ENCODE measurements at regions not wholly inside any gene's neighbourhood (a gene's known extent, or its start where the extent isn't known, plus 50 kb on each side); places are given as distances from the start of the nearest gene placed in this dataset.
"Not testable (repeated sequence)": the region's sequence is repeated elsewhere in the genome, so short reads cannot be mapped to it uniquely, and the experiment has no call there.

DNA sequence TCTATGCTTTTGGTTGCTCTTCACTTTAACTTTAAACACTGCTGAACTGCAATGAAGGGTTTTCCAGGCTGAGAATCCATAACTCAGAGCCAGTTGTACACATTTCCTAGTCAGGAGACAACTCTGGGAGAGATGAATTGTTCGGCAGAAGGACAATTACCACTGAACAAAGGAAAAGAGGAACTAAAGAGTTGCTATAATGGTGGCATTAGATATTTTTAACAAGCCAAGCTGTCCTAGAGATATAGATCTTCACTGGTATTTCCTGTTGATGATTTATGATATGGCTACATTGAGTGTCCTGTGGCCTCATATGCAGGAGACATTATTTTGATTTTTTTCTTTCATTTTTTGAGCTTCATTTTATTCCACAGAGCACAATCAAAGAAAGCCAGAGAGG lies 219.1 kb upstream of the PCSK5 start:
- Mint-ChIP-seq H3K27ac (no peak overlapping the region), H3K4me1 (no peaks in the 10 kb centered on the region), H3K9me3 (no peaks in the 10 kb centered on the region), H3K27me3 (peaks cover 12% of the 10 kb centered on the region), H3K4me3 (no peak overlapping the region), H3K36me3 (ENCODE audit: low read depth) (no peaks in the 10 kb centered on the region)
- no peak for ATAC-seq (replicated peaks)

DNA sequence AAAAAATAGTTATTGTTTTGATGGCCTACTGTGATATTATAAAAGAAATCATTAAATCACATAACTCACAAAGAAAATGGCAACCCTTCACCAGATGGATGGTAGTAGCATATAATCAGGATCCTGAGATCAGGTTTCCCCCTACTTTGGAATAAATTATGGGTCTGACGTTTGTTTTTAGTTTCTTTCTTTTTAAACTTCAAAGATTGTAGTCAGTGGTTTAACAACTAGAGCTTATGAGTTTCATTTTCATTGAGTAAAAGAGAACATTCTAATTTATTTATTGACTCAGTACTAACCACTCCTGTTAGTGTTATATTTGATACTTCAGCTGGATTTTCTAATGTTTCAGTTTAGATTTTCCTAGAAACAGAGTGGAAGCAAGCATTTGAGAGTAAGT lies 218.0 kb upstream of the PCSK5 start:
- Mint-ChIP-seq H3K27ac (no peak overlapping the region), H3K4me1 (no peaks in the 10 kb centered on the region), H3K9me3 (no peaks in the 10 kb centered on the region), H3K4me3 (no peak overlapping the region), H3K36me3 (ENCODE audit: low read depth) (no peaks in the 10 kb centered on the region), H3K27me3 (peaks cover 12% of the 10 kb centered on the region)
- no peak for ATAC-seq (replicated peaks)

DNA sequence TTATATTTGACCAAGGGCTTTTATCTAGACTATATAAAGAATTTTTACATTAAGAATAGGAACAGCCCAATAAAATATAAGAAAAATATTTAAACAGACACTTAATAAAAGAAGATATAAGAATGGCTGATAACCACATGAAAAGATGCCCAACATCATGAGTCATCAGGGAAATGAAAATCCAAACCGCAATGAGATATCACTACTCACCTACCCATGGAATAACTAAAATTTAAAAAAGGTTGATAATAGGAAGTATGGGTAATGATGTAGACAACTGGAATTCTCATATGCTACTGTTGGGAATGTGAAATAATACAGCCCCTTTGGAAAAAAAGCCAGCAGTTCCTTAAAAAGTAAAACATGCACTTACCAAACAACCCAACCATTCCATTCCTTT lies 206.9 kb upstream of the PCSK5 start:
- Mint-ChIP-seq H3K36me3 (ENCODE audit: low read depth) (no peaks in the 10 kb centered on the region), H3K4me1 (no peaks in the 10 kb centered on the region), H3K9me3 (no peaks in the 10 kb centered on the region), H3K27ac (no peak overlapping the region), H3K27me3 (peaks cover 3% of the 10 kb centered on the region), H3K4me3 (no peak overlapping the region)
- no peak for ATAC-seq (replicated peaks)

DNA sequence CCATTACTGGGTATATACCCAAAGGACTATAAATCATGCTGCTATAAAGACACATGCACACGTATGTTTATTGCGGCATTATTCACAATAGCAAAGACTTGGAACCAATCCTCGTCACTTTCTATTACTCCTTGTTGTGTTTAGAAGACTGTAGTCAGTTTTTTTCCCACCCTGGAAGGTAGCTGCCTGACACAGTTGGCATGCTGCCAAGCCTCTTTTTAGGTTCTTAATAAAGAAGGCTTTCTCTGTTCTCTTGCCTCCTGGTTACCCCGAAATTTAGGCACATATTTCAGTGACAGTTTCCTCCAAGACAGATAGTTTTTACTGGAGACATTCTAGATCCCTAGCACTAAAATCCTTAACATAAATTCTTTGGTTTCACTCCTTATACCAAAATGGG lies 205.4 kb upstream of the PCSK5 start:
- Mint-ChIP-seq H3K4me1 (no peaks in the 10 kb centered on the region), H3K27ac (no peak overlapping the region), H3K9me3 (no peaks in the 10 kb centered on the region), H3K4me3 (no peak overlapping the region), H3K27me3 (peaks cover 3% of the 10 kb centered on the region), H3K36me3 (ENCODE audit: low read depth) (no peaks in the 10 kb centered on the region)
- ATAC-seq (replicated peaks): no peak

DNA sequence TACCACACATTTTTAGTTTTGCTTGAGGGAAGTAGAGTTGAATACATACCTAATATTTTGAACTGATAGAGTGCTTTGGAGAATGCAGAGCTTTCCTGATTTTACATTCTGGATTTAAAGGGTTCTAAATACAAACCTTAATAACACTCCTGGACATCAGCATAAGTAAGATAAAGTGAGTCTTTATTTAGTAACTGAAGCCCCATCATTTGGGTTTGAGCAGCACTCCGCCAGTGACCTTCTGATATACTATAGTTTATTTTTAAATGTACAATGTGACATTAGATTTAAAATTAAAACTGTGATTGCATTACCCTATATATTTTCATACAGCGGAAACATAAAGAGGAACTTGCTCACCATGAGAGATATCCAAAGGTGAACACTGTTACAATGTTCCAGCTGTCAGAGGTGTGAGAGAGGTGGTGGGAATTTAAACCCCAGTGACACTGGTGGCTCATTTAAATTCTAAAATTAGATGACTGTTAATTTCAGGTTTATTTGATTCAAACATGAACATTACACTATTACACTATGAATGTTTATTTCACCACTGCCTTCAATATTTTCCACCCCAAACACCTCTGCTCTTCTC lies 203.0 kb upstream of the PCSK5 start:
- no peak overlapping the region for H3K27ac Mint-ChIP-seq
- no peaks in the 10 kb centered on the region for H3K36me3 Mint-ChIP-seq (ENCODE audit: low read depth)
- H3K27me3 Mint-ChIP-seq: peaks cover 3% of the 10 kb centered on the region
- H3K4me3 Mint-ChIP-seq: no peak overlapping the region
- no peaks in the 10 kb centered on the region for H3K4me1 Mint-ChIP-seq
- ATAC-seq (replicated peaks): no peak
- H3K9me3 Mint-ChIP-seq: no peaks in the 10 kb centered on the region

DNA sequence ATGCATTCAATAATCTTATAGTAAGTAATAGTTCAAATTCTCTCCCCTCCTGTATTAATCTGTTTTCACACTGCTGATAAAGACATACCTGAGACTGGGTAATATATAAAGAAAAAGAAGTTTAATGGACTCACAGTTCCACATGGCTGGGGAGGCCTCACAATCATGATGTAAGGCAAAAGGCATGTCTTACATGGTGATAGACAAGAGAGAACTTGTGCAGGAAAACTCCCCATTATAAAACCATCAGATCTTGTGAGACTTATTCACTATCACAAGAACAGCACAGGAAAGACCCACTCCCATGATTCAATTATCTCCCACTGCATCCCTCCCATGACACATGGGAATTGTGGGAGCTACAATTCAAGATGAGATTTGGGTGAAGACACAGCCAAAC lies 199.9 kb upstream of the PCSK5 start:
- H3K4me3 Mint-ChIP-seq; ATAC-seq (replicated peaks): not testable (repeated sequence)

DNA sequence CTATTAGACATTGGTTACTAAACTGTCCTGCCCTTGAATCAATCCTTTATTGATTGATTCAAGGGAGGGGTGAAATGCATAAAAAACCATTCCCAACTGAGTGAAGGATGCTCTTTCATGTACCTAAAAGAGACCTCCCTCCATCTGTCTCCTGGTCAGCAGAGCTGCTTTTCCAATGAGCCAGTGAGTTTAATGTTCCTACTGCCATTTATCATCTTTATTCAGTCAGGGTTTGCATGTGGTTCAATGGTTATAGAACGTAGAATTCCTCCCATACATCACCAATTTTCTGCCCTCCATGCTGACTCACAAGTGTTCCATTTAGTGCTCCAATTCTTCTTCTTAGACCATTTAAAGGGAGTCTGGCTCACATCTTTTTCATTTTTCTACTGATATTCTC lies 199.1 kb upstream of the PCSK5 start:
- no peaks in the 10 kb centered on the region for H3K27me3 Mint-ChIP-seq
- no peak for ATAC-seq (replicated peaks)

More for the DNA sequence above, 199.9 kb upstream of the PCSK5 start:
- not testable (repeated sequence) for H3K9me3 Mint-ChIP-seq; H3K27me3 Mint-ChIP-seq; H3K36me3 Mint-ChIP-seq (ENCODE audit: low read depth); H3K4me1 Mint-ChIP-seq; H3K27ac Mint-ChIP-seq

DNA sequence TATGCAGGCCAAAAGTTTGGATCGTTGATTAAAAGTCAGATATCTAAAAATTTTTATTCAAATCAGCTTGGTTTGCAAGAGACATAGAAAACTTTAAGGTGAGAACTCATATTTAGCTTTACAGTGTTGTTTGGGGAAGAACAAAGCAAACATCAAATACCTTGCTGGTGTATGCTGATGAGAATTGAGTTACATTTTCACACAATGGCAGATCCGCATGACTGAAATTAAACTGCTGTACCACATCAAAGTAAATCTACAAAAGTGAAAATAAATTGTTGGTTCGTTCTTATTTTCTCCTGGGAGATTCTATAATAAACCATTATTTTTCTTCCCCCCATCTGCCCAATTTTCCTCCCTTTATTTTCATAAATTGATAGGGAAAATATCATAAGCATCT lies 198.2 kb upstream of the PCSK5 start:
- Mint-ChIP-seq H3K27me3 (no peaks in the 10 kb centered on the region), H3K4me3 (no peak overlapping the region), H3K27ac (no peak overlapping the region), H3K36me3 (ENCODE audit: low read depth) (no peaks in the 10 kb centered on the region), H3K4me1 (no peaks in the 10 kb centered on the region), H3K9me3 (peaks cover 4% of the 10 kb centered on the region)
- ATAC-seq (replicated peaks): no peak

More for the DNA sequence above, 199.1 kb upstream of the PCSK5 start:
- Mint-ChIP-seq H3K9me3 (peaks cover 4% of the 10 kb centered on the region), H3K36me3 (ENCODE audit: low read depth) (no peaks in the 10 kb centered on the region), H3K4me1 (no peaks in the 10 kb centered on the region), H3K27ac (no peak overlapping the region), H3K4me3 (no peak overlapping the region)

DNA sequence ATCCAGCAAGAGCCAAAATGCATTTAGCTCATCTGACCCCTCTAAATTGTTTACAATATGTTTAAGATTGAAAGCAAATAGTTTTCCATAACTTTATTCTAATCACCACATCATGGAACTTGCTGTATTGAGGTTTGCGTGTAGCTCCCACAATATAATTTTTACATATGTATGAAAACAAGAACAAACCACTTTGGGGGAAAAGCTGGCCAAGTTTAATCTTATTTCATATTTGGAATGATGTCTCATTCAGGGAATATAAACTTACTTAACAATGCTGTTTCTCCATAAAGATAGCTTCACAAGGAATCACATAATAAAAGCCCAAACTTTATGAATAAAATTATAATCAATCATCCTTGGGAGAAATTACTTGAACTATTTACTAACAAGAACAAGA lies 194.6 kb upstream of the PCSK5 start:
- Mint-ChIP-seq H3K27me3 (no peaks in the 10 kb centered on the region), H3K36me3 (ENCODE audit: low read depth) (no peaks in the 10 kb centered on the region), H3K4me1 (no peaks in the 10 kb centered on the region), H3K27ac (no peak overlapping the region), H3K9me3 (peaks cover 4% of the 10 kb centered on the region), H3K4me3 (no peak overlapping the region)
- no peak for ATAC-seq (replicated peaks)

DNA sequence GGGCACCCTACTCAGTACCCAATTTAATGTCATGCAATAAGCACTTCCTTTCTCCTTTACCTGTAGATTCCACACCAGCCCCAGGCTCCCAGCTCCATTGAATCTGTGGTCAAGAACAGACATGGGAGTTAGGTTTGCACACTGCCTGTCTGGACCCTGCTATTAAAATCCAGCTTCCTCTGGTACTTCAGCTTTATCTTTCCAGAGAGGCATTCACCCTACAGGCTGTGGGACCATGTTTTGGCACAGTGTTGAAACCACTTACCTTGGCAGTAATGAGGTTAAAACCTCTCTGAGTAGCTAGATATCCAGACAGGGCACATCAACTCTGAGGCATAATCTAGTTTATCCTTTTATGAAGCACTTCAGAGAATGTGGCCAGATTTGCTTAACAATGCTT lies 191.5 kb upstream of the PCSK5 start:
- no peak for ATAC-seq (replicated peaks)
- no peak overlapping the region for H3K4me3 Mint-ChIP-seq
- H3K4me1 Mint-ChIP-seq: no peaks in the 10 kb centered on the region
- no peak overlapping the region for H3K27ac Mint-ChIP-seq
- H3K9me3 Mint-ChIP-seq: no peaks in the 10 kb centered on the region
- H3K36me3 Mint-ChIP-seq (ENCODE audit: low read depth): no peaks in the 10 kb centered on the region
- no peaks in the 10 kb centered on the region for H3K27me3 Mint-ChIP-seq

DNA sequence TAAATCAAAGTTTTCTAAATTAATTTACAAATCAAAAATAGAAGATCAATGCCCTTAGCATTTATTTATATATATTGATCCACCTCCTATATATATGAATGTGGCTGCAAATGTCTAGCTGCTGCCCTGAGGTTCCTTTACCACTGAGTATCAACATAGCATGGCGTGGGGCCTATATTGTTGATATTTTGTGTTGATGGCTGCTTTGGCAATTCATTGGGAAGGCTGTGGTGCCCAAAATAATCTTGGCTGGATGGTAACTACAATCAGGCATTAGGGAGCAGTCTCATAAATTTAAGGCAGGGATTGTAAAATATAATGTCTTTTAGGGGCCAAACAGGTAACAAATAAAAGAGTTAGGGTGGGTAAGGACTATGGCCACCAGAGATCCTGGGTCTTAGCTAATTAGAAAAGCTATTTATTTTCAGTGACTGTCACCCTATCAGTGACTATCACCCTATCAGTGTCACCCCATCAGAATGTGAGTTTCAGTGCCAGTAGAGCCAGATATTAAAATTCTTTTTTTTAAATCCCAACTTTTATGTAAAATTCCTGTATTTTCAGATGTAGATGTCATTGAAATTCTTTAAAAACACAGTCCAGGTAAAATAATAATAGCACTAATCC lies 190.7 kb upstream of the PCSK5 start:
- no peak for ATAC-seq (replicated peaks)
- H3K27ac Mint-ChIP-seq: no peak overlapping the region
- no peaks in the 10 kb centered on the region for H3K36me3 Mint-ChIP-seq (ENCODE audit: low read depth)
- H3K9me3 Mint-ChIP-seq: no peaks in the 10 kb centered on the region
- no peak overlapping the region for H3K4me3 Mint-ChIP-seq
- H3K4me1 Mint-ChIP-seq: no peaks in the 10 kb centered on the region
- no peaks in the 10 kb centered on the region for H3K27me3 Mint-ChIP-seq

DNA sequence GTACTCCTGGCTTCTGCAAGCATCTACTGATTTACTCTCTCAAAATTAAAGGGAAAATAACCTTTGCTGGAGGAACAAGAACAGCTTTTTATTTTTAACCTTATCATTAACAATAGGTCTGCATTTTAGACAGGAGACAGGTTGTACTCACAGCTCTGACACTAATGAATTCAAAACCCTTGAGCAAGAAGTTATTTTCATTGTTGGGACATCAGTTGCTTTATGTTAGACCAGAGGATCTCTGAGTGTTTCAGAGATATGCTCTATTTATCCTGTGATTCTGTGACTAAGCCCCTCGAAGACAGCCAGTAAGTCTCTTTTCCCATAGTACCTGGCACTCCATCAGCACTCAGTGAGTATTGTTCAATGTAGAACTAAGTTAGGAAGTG lies 190.2 kb upstream of the PCSK5 start:
- Mint-ChIP-seq H3K4me3 (no peak overlapping the region), H3K36me3 (ENCODE audit: low read depth) (no peaks in the 10 kb centered on the region), H3K4me1 (no peaks in the 10 kb centered on the region), H3K9me3 (no peaks in the 10 kb centered on the region), H3K27me3 (no peaks in the 10 kb centered on the region), H3K27ac (no peak overlapping the region)
- no peak for ATAC-seq (replicated peaks)

DNA sequence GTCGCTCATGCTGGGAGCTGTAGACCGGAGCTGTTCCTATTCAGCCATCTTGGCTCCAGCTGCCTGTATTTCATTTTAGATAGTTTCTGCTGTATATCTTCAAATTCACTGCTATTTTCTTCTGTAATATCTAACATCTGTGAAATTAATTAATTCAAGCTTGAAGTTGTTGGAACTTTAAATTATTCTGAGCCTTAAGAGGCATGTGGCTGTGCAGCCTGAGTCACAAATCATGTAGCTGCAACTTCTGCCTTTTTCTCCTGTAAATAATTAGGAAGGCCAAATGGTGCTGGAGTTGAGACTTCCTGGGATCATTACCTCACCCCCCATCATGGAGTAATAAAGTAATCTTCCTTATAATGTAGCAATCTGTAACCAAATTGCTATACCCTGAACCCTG lies 183.3 kb upstream of the PCSK5 start:
- no peak overlapping the region for H3K27ac Mint-ChIP-seq

DNA sequence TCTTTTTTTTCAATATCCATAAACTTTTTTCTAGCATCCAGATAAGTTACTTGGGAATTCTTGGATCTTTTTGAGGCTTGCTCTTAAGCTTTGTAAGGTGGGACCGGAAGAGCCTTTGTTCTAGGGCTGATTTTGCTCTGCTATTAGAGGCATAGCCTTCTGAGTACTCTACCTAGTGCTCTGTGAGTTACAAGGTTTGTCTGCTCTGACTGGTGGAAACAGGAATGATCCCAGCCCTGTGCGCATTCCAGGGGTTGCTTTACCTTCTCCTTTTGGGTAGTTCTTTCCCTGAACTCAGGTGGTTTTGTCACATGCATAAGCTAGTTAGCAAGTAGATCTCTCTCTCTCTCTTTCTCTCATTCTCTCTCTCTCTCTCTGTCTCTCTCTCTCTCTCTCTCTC lies 180.8 kb upstream of the PCSK5 start:
- no peaks in the 10 kb centered on the region for H3K4me1 Mint-ChIP-seq
- H3K27ac Mint-ChIP-seq: no peak overlapping the region
- no peak for ATAC-seq (replicated peaks)
- no peak overlapping the region for H3K4me3 Mint-ChIP-seq
- no peaks in the 10 kb centered on the region for H3K36me3 Mint-ChIP-seq (ENCODE audit: low read depth)
- peaks cover 4% of the 10 kb centered on the region for H3K9me3 Mint-ChIP-seq
- peaks cover 7% of the 10 kb centered on the region for H3K27me3 Mint-ChIP-seq

More for the DNA sequence above, 183.3 kb upstream of the PCSK5 start:
- no peaks in the 10 kb centered on the region for H3K4me1 Mint-ChIP-seq
- no peak for ATAC-seq (replicated peaks)
- no peak overlapping the region for H3K4me3 Mint-ChIP-seq
- peaks cover 7% of the 10 kb centered on the region for H3K27me3 Mint-ChIP-seq
- H3K36me3 Mint-ChIP-seq (ENCODE audit: low read depth): no peaks in the 10 kb centered on the region
- peaks cover 4% of the 10 kb centered on the region for H3K9me3 Mint-ChIP-seq

DNA sequence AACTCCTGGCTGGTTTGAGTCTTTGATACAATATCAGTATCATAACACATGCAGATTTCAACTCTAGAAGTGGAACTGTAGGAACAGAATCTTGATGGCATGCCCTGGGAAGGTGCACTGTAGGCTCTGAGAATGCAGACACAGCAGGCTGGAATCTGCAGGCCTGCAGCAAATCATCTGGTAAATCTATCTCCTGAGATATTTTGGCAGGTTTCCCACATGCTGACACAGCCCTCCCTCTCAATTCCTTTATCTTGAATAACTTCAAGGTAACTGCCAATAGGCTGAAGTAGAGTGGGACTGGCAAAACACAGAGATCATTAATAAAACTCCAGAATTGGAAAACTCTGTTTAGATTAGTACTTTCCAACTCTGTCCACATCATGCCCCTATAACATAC lies 177.8 kb upstream of the PCSK5 start:
- no peak for ATAC-seq (replicated peaks)

DNA sequence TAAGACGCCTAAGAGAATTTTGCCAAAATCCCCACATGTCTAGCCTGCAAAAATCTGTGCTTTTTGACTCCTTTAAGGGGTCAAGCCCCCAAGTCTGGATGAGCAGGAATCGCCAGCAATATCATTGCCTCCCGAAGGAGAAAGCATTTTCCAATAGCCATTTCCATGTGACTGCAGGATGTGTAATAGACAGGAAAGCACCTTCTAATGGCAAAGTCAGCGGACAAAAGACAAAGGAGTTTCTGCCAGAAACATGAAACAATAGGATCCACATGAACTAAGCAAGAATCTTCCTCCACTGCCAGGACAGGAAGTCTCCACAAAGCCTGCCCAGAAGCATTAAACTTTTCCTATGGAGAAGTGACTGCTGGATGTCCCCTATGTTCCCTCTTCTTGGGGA lies 177.1 kb upstream of the PCSK5 start:
- no peaks in the 10 kb centered on the region for H3K9me3 Mint-ChIP-seq
- H3K27ac Mint-ChIP-seq: no peak overlapping the region
- ATAC-seq (replicated peaks): no peak
- peaks cover 4% of the 10 kb centered on the region for H3K27me3 Mint-ChIP-seq
- no peaks in the 10 kb centered on the region for H3K36me3 Mint-ChIP-seq (ENCODE audit: low read depth)
- H3K4me3 Mint-ChIP-seq: no peak overlapping the region
- no peaks in the 10 kb centered on the region for H3K4me1 Mint-ChIP-seq

More for the DNA sequence above, 177.8 kb upstream of the PCSK5 start:
- H3K27ac Mint-ChIP-seq: no peak overlapping the region
- H3K4me1 Mint-ChIP-seq: no peaks in the 10 kb centered on the region
- H3K36me3 Mint-ChIP-seq (ENCODE audit: low read depth): no peaks in the 10 kb centered on the region
- H3K4me3 Mint-ChIP-seq: no peak overlapping the region
- no peaks in the 10 kb centered on the region for H3K9me3 Mint-ChIP-seq
- H3K27me3 Mint-ChIP-seq: peaks cover 4% of the 10 kb centered on the region
